ENCODE measurements at regions not wholly inside any gene's neighbourhood (a gene's known extent, or its start where the extent isn't known, plus 50 kb on each side); places are given as distances from the start of the nearest gene placed in this dataset.
"Not testable (repeated sequence)": the region's sequence is repeated elsewhere in the genome, so short reads cannot be mapped to it uniquely, and the experiment has no call there.

DNA sequence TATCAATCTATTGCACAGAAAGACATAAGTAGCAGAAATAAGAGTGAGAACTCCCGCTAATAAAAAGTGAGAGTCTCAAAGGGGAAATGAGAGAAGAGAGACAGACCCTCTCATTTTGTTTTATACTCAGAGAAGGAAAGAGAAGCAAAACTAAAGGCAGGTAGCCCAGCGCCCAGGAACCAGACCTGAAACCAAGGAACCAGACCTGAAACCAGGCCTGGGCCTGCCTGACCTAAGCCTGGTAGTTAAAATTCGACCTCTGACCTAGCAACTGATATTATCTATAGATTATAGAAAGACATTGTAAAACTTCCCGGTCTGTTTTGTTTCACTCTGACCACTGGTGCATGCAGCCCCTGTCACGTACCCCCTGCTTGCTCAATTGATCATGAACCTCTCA is 134.5 kb upstream of the SEMA6A start:
- Histone ChIP-seq H3K4me3 (replicated peaks; ENCODE audit: low read depth, low read length) (no peak overlapping the region), H3K36me3 (ENCODE audit: control insufficient read depth, insufficient read depth, low read length) (no peaks in the 10 kb centered on the region), H3K27me3 (replicated peaks; ENCODE audit: control insufficient read depth, insufficient read depth, low read length) (no peaks in the 10 kb centered on the region)
- peak; percentile 36 for DNase-seq (ENCODE audit: extremely low read depth, insufficient read length)
- TF ChIP-seq, protein P1, sequence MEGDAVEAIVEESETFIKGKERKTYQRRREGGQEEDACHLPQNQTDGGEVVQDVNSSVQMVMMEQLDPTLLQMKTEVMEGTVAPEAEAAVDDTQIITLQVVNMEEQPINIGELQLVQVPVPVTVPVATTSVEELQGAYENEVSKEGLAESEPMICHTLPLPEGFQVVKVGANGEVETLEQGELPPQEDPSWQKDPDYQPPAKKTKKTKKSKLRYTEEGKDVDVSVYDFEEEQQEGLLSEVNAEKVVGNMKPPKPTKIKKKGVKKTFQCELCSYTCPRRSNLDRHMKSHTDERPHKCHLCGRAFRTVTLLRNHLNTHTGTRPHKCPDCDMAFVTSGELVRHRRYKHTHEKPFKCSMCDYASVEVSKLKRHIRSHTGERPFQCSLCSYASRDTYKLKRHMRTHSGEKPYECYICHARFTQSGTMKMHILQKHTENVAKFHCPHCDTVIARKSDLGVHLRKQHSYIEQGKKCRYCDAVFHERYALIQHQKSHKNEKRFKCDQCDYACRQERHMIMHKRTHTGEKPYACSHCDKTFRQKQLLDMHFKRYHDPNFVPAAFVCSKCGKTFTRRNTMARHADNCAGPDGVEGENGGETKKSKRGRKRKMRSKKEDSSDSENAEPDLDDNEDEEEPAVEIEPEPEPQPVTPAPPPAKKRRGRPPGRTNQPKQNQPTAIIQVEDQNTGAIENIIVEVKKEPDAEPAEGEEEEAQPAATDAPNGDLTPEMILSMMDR (IDR thresholded peaks at IDR 0.05; ENCODE audit: insufficient read depth, low read length, poor library complexity, severe bottlenecking), result no peak

DNA sequence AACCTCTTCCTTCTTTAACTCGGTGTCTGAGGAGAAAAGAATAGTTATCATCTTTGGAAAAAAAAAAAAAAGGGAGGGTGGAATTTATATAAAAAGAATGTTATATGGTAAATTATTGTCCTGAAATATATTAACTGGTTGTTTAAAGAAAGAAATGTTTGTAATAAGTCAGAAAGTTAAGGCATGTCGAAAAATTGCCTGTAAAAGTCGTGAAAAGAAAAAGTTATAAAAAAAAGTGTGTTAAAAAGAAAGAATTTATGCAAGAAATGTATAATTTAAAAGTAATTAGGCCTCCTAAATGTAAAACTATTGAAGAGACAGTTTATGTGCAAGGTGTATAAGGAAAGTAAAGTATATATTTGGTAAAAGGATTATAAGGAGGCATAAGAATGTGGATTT is 130.5 kb upstream of the SEMA6A start:
- H3K27me3 ChIP-seq (replicated peaks; ENCODE audit: control insufficient read depth, insufficient read depth, low read length); H3K36me3 ChIP-seq (ENCODE audit: control insufficient read depth, insufficient read depth, low read length); DNase-seq (ENCODE audit: extremely low read depth, insufficient read length); H3K4me3 ChIP-seq (replicated peaks; ENCODE audit: low read depth, low read length): not testable (repeated sequence)

DNA sequence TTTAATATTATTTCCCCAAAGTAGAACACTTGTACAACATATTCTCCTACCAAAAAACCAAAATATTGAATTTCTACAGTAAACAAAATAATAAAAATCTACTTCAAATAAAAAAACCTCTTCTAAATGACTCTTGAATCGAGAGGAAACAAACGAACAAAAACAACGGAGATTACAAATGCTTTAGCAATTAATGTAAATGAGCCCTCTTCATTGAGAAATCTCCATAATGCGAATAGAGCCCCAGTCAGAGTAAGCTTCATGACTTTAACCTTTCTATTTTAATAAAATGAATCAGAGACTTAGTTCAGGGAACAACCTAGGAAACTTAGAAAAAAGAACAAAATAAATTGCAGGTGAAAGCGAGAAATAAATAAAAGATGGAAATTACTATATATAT is 129.3 kb upstream of the SEMA6A start:
- H3K36me3 ChIP-seq (ENCODE audit: control insufficient read depth, insufficient read depth, low read length), result no peaks in the 10 kb centered on the region
- DNase-seq (ENCODE audit: extremely low read depth, insufficient read length), result no peak
- H3K27me3 ChIP-seq (replicated peaks; ENCODE audit: control insufficient read depth, insufficient read depth, low read length), result no peaks in the 10 kb centered on the region
- no peak overlapping the region for H3K4me3 ChIP-seq (replicated peaks; ENCODE audit: low read depth, low read length)
- TF ChIP-seq, protein P1 (IDR thresholded peaks at IDR 0.05; ENCODE audit: insufficient read depth, low read length, poor library complexity, severe bottlenecking), result no peak

DNA sequence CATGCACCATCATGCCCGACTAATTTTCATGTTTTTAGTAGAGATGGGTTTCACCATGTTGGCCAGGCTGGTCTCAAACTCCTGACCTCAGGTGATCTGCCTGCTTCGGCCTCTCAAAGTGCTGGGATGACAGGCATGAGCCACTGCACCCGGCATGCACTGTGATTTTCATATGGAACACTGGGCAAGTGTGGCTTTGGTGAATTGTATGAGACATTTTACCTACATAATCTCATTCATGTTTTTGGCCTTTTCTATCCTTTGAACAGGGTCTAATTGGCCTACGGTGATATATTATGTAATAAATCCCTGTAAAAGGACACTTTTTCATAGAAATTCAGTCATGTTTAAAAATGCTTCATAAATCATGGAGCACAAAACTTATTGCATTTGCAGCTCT is 128.7 kb upstream of the SEMA6A start:
- TF ChIP-seq, protein P1 (IDR thresholded peaks at IDR 0.05; ENCODE audit: insufficient read depth, low read length, poor library complexity, severe bottlenecking), result no peak
- DNase-seq (ENCODE audit: extremely low read depth, insufficient read length), result no peak
- Histone ChIP-seq H3K27me3 (replicated peaks; ENCODE audit: control insufficient read depth, insufficient read depth, low read length) (no peaks in the 10 kb centered on the region), H3K36me3 (ENCODE audit: control insufficient read depth, insufficient read depth, low read length) (no peaks in the 10 kb centered on the region), H3K4me3 (replicated peaks; ENCODE audit: low read depth, low read length) (no peak overlapping the region)

DNA sequence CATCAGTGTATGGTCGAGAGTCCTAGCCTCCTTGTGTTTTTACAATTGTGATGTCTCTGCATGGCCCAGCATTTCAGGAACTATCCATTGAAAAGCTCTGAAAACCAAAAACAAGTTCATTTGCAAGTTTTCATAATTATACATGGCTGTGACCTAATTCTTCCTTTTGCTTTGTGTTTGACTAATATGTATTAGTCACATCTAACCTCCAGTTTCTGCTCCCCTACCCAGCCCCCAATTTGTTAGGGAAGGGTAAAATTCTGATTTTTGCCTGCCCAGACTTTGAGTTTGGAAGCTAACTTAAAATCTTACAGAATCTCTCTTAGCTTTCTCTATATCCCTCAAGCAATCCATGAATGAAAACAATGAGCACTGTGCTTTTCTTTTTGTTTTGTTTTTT is 128.2 kb upstream of the SEMA6A start:
- TF ChIP-seq, protein P1 (IDR thresholded peaks at IDR 0.05; ENCODE audit: insufficient read depth, low read length, poor library complexity, severe bottlenecking), result no peak

DNA sequence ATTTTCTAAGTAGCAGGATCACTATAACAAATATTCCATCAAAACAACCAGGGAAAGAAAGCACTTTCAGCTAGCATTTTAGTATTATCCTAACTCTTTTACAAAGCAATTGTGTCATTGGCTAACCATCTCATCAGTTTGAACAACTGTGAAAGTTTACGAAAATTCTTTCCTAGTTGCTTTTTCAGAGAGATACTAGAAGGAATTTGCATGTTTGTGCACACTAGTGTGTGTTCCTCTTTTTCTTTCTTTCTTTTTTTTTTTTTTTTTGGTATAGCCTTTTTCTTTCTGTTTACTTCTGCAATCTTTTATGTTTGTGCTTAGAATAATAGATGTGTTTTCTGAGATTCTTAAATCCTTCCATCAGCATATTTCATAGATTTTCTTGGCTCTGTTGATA is 124.7 kb upstream of the SEMA6A start:
- no peaks in the 10 kb centered on the region for H3K36me3 ChIP-seq (ENCODE audit: control insufficient read depth, insufficient read depth, low read length)
- H3K4me3 ChIP-seq (replicated peaks; ENCODE audit: low read depth, low read length), result no peak overlapping the region
- DNase-seq (ENCODE audit: extremely low read depth, insufficient read length), result no peak
- H3K27me3 ChIP-seq (replicated peaks; ENCODE audit: control insufficient read depth, insufficient read depth, low read length), result no peaks in the 10 kb centered on the region
- TF ChIP-seq, protein P1 (IDR thresholded peaks at IDR 0.05; ENCODE audit: insufficient read depth, low read length, poor library complexity, severe bottlenecking), result no peak

More for the DNA sequence above, 128.2 kb upstream of the SEMA6A start:
- Histone ChIP-seq H3K27me3 (replicated peaks; ENCODE audit: control insufficient read depth, insufficient read depth, low read length) (no peaks in the 10 kb centered on the region), H3K36me3 (ENCODE audit: control insufficient read depth, insufficient read depth, low read length) (no peaks in the 10 kb centered on the region), H3K4me3 (replicated peaks; ENCODE audit: low read depth, low read length) (no peak overlapping the region)
- DNase-seq (ENCODE audit: extremely low read depth, insufficient read length), result no peak

Data from GM06990 (cell line).